Motor neuron (in vitro differentiated cells): ENCODE measurements at regions not wholly inside any gene's neighbourhood (a gene's known extent, or its start where the extent isn't known, plus 50 kb on each side); places are given as distances from the start of the nearest gene placed in this dataset.
"Not testable (repeated sequence)": the region's sequence is repeated elsewhere in the genome, so short reads cannot be mapped to it uniquely, and the experiment has no call there.

Source experiments
- ATAC-seq, 8 experiments: fragments of 200-7000 bp; cut with Tn5 transposase; replicated peaks in 6 of 8; 2 replicates each; pipeline ENCODE4 v1.8.0; 2021; ENCODE audit warnings: mild to moderate bottlenecking in 8 of 8, moderate library complexity in 8 of 8
- H3K27ac ChIP-seq, 2 donors: fragments of 250-450 bp; sonication (Bioruptor Pico); 2 replicates each; pipeline ENCODE4 v1.9.0; 2021; ENCODE audit warnings: antibody characterized with exemption in 2 of 2, mild to moderate bottlenecking in 2 of 2, moderate library complexity in 1 of 2
- H3K4me1 ChIP-seq, 2 donors: fragments of 250-450 bp; sonication (Bioruptor Pico); replicated peaks in 1 of 2; 2 replicates each; pipeline ENCODE4 v1.6.1; 2021; ENCODE audit warnings: antibody characterized with exemption in 2 of 2, mild to moderate bottlenecking in 2 of 2, moderate library complexity in 1 of 2
- H3K4me3 ChIP-seq, 5 donors: fragments of 250-450 bp; sonication (Bioruptor Pico); 2 replicates each; pipeline ENCODE4 v1.9.0; 2021; ENCODE audit warnings: antibody characterized with exemption in 5 of 5, mild to moderate bottlenecking in 5 of 5, moderate library complexity in 4 of 5
- WGBS, 10 experiments: fragments of 450-650 bp; shearing (Covaris generic); methylation state at CpG; one replicate each; pipeline ENCODE4 v1.0.0; 2022; 5-methylcytosine and 5-hydroxymethylcytosine counted together
- in situ Hi-C, 9 experiments: fragments of 400-800 bp; cut with MboI; loops; one replicate each; pipeline ENCODE4 v1.15.0; 2021; ENCODE audit warnings: low sequenced_read_pairs in 9 of 9, low pct_unique_long_range_greater_than_20kb in 2 of 9; ENCODE audit not compliant: unreplicated experiment in 9 of 9

DNA sequence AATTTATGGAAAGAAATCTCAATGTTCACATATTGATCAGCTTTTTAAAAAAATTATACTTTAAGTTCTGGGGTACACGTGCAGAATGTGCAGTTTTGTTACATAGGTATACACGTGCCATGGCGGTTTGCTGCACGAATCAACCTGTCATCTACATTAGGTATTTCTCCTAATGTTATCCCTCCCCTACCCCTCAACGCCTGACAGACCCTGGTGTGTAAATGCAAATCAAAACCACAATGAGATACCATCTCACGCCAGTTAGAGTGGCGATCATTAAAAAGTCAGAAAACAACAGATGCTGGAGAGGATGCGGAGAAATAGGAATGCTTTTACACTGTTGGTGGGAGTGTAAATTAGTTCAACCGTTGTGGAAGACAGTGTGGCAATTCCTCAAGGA, 219.4 kb downstream of the SATB1 start:
- in situ Hi-C loops, H3K27ac ChIP-seq, ATAC-seq, H3K4me1 ChIP-seq, H3K4me3 ChIP-seq: not testable (repeated sequence)
- WGBS, 10 experiments: 63 to 98% (median 94%) methylated on average over 3 to 7 of the region's 9 CpGs; no CpG with 5 or more reads in 4 of the 10 experiments

DNA sequence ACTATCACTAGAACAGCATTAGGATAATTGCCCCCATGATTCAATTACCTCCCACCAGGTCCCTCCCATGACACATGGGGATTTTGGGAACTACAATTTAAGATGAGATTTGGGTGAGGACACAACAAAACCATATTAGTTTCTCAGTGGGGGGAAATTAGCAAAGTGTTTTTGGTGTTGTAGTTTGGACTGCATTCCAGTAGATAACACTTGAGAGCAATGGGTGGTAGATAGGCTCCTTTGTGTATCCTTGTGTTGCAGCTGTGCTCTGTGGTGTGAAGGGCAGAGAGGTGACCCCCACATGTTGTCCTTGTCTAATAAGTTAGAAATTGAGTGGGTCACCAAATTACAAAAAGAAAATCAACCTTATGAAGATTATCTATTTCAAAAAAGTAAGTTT, 223.8 kb downstream of the SATB1 start:
- H3K27ac ChIP-seq: no peak overlapping the region
- no peaks in the 10 kb centered on the region for H3K4me1 ChIP-seq
- H3K4me3 ChIP-seq: no peak overlapping the region
- no peak for ATAC-seq
- in situ Hi-C loops: no loop called here

GRCh38 chr3:18199757-18200156, 225.4 kb downstream of the SATB1 start:
- Histone ChIP-seq H3K4me1 (no peaks in the 10 kb centered on the region), H3K27ac (no peak overlapping the region), H3K4me3 (no peak overlapping the region)
- in situ Hi-C loops: no loop called here
- no peak for ATAC-seq

GRCh38 chr3:18195836-18196235, 229.3 kb downstream of the SATB1 start:
- no peak for ATAC-seq
- Histone ChIP-seq H3K4me1 (no peaks in the 10 kb centered on the region), H3K27ac (no peak overlapping the region), H3K4me3 (no peak overlapping the region)
- in situ Hi-C loops: no loop called here

DNA sequence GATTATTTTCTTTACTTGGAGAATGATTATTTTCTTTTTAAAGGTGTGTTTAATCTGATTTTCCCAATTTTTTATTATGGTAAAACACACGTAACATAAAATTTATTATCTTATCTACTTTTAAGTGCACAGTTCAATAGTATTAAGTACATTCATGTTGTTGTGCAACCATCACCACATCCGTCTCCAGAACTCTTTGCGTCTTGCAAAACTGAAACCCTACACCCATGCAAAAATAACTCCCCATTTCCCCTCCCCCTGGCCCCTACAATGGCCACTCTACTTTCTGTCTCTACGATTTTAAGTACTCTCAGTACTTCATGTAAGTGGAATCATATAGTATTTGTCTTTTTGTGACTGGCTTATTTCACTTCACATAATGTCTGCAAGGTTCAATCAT, 230.7 kb downstream of the SATB1 start:
- in situ Hi-C loops: no loop called here
- no peak overlapping the region for H3K27ac ChIP-seq
- H3K4me1 ChIP-seq: peaks cover 7 to 13% of the 10 kb centered on the region in 2 donors
- ATAC-seq: no peak
- H3K4me3 ChIP-seq: no peak overlapping the region
- WGBS, 10 experiments: 33 to 100% (median 78%) methylated on average over 1 to 4 of the region's 4 CpGs; no CpG with 5 or more reads in 1 of the 10 experiments

GRCh38 chr3:18190646-18191045, 234.5 kb downstream of the SATB1 start:
- peak in 3 of 8 experiments; percentile 6 to 35 (median 6) for ATAC-seq
- in situ Hi-C loops: no loop called here
- peaks cover 11 to 21% of the 10 kb centered on the region in 2 donors for H3K4me1 ChIP-seq
- H3K27ac ChIP-seq: no peak overlapping the region
- H3K4me3 ChIP-seq: no peak overlapping the region

- ATAC-seq: peak; percentile 72 to 92 (median 84)
- H3K27ac ChIP-seq: peak overlapping the region; percentile 7 to 35
- WGBS, 10 experiments: 3 to 77% (median 50%) methylated on average over 3 to 9 of the region's 9 CpGs
- in situ Hi-C loops: no loop called here
- peaks cover 11 to 21% of the 10 kb centered on the region in 2 donors for H3K4me1 ChIP-seq
- no peak overlapping the region for H3K4me3 ChIP-seq
These were observed 235.7 kb downstream of the SATB1 start for GRCh38 chr3:18189282-18190050.

DNA sequence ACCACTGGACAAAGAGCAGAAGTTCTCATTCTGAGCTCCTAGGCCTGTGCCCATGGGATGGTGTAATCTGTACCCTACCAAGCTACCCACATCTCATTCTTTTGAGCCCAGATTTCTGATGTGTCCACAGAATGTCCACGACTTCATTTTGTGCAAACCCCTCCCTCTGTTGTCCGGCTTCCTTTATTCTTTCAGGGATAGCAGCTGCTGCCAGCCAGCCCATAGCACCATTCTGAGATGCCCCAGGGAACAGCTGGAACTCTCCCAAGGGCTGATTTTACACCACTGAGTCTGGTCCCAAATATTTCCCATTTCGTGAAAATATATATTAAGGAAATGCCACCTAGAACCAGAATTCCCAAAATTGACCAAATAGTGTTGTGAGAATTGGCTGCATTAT, 236.6 kb downstream of the SATB1 start:
- in situ Hi-C loops: no loop called here

DNA sequence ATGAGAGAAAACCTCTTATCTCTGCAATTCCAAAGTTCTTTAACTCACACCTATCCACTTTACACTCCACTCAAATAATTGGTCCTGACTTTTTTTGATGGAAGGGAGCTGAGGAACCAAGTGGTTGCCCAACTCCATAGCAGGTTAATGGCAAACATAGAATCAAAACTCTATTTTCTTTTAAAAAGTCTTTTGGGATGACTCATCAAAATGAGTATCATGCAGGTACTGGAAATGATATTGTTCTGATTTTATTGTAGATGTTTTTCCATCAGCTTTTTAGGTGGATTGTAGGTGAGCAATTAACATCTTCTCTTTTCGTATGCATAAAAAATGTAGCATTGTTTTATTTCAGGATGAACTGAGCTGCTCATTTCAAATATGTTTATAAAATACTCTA, 239.5 kb downstream of the SATB1 start:
- Histone ChIP-seq H3K27ac (no peak overlapping the region), H3K4me1 (peaks cover 10 to 19% of the 10 kb centered on the region in 2 donors), H3K4me3 (no peak overlapping the region)
- ATAC-seq: no peak
- in situ Hi-C loops: no loop called here
- 50 to 100% (median 88%) methylated on average over 1 of the region's 1 CpG; no CpG with 5 or more reads in 1 of the 10 experiments for WGBS, 10 experiments

More for the DNA sequence above, 236.6 kb downstream of the SATB1 start:
- no peak for ATAC-seq
- WGBS, 10 experiments: 33 to 100% (median 80%) methylated on average over 1 to 3 of the region's 3 CpGs; no CpG with 5 or more reads in 1 of the 10 experiments
- H3K4me1 ChIP-seq: peaks cover 11 to 21% of the 10 kb centered on the region in 2 donors
- H3K4me3 ChIP-seq: no peak overlapping the region
- H3K27ac ChIP-seq: no peak overlapping the region

DNA sequence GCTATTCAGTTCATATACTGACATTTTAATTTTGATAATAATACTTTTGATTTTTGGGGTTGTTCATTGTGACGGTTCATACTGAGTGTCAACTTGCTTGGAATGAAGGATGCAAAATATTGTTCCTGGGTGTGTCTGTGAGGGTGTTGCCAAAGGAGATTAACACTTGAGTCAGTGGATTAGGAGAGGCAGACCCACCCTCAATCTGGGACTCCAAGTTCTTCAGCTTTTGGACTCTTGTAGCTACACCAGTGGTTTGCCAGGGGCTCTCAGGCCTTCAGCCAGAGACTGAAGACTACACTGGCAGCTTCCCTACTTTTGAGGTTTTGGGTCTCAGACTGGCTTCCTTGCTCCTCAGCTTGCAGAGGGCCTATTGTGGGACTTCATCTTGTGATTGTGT, 242.2 kb downstream of the SATB1 start:
- H3K4me1 ChIP-seq, H3K4me3 ChIP-seq, in situ Hi-C loops, H3K27ac ChIP-seq: not testable (repeated sequence)
- WGBS, 10 experiments: 0 to 100% (median 100%) methylated on average over 1 of the region's 1 CpG; no CpG with 5 or more reads in 3 of the 10 experiments
- ATAC-seq: peak in 2 of 8 experiments; percentile 64 to 67

- no peaks in the 10 kb centered on the region for H3K4me1 ChIP-seq
- in situ Hi-C loops: no loop called here
- ATAC-seq: peak in 1 of 8 experiments; percentile 52
- H3K4me3 ChIP-seq: no peak overlapping the region
- no peak overlapping the region for H3K27ac ChIP-seq
- 19 to 94% (median 80%) methylated on average over 2 to 3 of the region's 3 CpGs; no CpG with 5 or more reads in 3 of the 10 experiments for WGBS, 10 experiments
These were observed 245.6 kb downstream of the SATB1 start for GRCh38 chr3:18179521-18179920.

DNA sequence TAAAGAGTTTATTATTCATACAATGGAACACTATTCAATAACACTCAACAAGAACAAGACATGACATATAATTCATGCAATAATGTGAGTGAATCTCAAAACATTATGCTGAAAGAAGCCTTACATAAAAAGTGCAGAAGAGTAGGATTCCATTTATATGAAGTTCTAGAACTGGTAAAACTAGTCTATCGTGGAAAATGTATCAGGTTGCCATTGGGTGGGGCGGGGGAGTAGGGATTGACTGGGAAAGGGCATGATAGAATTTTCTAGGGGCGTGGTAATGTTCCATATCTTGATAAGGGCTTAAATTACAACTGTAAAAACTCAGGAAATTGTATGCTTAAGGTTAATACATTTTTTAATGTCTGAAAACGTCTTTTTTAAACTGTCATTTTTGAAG, 247.9 kb downstream of the SATB1 start:
- WGBS, 10 experiments: 14 to 97% (median 78%) methylated on average over 1 to 4 of the region's 4 CpGs
- H3K4me1 ChIP-seq: no peaks in the 10 kb centered on the region
- ATAC-seq: no peak
- in situ Hi-C loops: no loop called here
- H3K27ac ChIP-seq: no peak overlapping the region
- no peak overlapping the region for H3K4me3 ChIP-seq

GRCh38 chr3:18173891-18174290, 251.2 kb downstream of the SATB1 start:
- ATAC-seq, H3K27ac ChIP-seq, H3K4me1 ChIP-seq, H3K4me3 ChIP-seq, in situ Hi-C loops: not testable (repeated sequence)
- WGBS, 10 experiments: 7 to 89% (median 80%) methylated on average over 1 to 5 of the region's 5 CpGs; no CpG with 5 or more reads in 1 of the 10 experiments

DNA sequence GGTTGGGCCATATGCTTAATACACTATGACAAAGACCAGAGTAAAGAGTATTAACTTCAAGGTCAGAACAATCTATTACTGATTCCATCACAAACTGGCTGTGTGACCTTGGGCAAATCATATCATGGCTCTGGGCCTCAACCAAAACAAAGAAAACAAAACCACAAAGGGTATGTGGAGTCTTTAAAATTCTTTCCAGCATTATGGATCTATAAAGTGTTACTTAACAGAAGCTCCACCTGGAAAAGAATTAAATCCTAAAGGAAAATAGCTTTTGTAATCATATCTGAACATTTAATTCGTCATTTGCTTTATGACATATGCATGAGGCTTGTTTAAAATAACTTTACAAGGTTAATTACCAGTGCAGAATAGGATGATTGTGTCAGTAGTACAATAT, 265.5 kb downstream of the SATB1 start:
- WGBS, 10 experiments: 29 to 100% (median 95%) methylated on average over 1 of the region's 1 CpG; no CpG with 5 or more reads in 2 of the 10 experiments
- no peak for ATAC-seq
- in situ Hi-C loops: no loop called here

More for the DNA sequence above, 265.5 kb downstream of the SATB1 start:
- Histone ChIP-seq H3K27ac (no peak overlapping the region), H3K4me1 (no peaks in the 10 kb centered on the region), H3K4me3 (no peak overlapping the region)
